Right hindlimb (tissue), 1 donor: ENCODE measurements at regions not wholly inside any gene's neighbourhood (a gene's known extent, or its start where the extent isn't known, plus 50 kb on each side); places are given as distances from the start of the nearest gene placed in this dataset.

ENCODE experiments used
- DNase-seq: peaks from one replicate; pipeline ENCODE4 v3.0.0-alpha.2; 2018

DNA sequence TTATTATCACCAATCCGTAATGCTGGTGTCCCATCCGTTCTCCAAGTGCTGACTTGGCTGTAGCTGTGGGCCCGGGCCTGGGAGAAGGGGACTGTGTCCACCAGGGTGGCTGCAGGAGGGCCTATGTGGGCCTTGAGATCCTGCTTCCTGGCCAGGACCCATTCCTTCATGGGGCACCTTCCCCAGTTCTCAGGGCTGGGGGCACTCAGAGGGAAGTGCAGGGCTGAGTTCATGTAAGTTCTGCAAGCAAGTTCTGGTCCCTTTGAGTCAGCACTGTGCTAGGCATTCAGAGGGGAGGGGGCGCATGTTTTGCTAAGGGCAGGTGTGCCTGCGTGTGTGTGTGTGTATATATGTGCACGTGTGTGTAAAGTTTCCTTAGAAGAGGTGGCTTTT, 94.0 kb downstream of the GLI2 start:
- DNase-seq, result no peak

DNA sequence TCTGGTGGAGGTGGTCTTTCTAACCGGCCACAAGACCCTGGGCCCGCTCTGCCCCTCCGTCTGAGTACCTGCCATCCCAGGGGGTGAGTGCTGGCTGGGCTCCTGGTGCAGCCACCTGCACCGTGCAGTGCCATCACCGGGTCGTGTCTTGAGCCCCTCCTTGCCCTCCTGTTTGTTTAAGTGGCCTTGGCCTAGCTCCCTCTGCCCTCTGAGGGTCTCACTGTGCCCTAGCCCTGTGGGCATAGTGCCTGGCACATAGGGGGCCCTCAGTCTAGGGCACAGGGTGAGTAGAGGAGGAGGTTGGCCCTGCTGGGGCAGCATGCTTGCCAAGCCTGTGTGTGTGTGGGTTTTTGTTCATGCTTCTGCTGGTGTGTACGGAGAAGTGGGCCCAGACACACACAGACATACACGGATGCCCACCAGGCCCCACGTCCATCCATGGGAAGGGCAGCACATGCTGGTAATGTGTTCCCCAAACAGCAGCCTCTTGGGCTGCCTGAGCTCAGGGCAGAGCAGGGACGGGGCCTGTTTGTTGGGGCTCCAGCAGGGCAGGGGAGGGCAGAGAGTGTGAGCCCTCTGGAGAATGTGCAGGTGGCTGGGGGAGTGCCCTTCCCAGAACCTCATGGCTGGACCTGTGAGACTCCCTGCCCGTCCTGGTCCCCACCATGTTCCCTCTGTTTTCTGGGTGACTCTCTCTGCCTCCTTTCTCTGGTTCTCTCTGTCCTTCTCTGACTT, 94.6 kb downstream of the GLI2 start:
- no peak for DNase-seq

DNA sequence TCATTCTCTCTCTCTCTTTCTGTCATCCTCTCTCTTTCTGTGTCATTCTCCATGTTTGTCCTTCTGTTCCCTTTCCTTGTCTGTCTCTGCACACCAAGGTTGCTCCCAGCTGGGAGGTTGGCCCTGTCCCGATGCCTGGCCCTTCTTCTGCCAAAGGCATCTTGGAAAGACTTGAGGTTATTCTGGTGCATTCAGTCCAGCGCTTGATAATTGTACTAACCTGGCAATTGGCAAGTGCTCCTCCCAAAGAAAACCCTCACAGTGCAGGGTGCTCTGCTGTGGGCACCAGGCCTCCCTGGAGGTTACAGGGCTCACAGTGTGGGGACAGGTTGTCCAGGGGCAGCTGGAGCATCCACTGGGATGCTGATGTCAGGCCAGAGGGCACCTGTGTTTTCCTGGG, 95.4 kb downstream of the GLI2 start:
- DNase-seq, result no peak

DNA sequence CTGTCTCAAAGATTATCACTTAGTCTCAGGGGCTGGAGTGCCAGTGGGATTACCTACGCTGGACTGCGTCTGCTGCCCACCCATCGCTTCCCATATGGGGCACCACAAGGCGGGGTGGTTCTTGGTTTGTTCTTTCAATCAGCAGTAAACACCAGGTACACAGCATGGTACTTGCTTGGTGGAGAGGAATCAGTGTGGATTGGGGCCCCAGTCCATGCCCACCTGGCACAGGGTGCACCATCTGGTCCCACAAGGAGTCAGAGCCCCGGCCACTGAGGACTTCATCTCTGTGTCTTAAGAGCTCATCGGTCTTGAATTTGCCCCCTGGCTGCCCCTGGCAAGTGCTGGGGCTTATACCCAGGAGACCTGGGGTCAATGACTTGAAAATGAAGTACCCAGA, 96.2 kb downstream of the GLI2 start:
- DNase-seq, result no peak

DNA sequence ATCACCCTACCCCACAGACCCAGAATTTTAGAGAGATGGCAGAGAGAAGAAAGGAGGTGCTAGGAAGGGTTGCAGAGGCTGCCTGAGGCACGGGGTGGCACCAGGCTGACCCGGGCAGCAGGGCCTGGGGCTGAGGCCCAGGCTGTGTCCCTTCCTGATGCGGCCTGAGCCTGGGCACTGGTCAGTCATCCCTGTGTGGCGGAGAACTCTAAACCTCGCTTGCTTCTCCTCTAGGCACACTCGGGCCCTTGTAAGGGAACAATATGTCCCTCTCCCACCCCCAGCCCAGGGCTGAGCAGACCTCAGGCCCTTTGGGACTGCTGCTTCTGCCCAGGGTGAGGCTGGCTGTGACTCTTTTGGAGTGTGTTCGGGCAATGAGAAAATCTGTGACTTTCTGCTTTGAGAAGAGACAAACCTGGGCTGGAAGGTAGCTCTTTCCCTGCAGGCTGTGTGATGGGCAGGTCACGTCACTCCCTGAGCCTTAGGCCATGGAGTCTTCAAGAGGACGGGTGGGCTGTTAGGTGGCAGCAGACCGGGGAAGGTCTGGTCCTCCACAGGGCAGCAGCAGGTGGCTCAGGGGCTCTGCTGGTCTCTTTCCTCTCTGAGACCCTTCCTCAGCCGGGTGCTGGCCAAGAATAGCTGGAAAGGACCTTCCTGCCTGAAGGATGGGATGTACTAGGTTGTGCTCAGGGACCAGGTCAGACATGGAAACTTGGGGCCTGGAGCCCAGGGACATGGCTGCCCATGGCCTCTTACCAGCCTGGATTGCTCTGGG, 96.8 kb downstream of the GLI2 start:
- no peak for DNase-seq

DNA sequence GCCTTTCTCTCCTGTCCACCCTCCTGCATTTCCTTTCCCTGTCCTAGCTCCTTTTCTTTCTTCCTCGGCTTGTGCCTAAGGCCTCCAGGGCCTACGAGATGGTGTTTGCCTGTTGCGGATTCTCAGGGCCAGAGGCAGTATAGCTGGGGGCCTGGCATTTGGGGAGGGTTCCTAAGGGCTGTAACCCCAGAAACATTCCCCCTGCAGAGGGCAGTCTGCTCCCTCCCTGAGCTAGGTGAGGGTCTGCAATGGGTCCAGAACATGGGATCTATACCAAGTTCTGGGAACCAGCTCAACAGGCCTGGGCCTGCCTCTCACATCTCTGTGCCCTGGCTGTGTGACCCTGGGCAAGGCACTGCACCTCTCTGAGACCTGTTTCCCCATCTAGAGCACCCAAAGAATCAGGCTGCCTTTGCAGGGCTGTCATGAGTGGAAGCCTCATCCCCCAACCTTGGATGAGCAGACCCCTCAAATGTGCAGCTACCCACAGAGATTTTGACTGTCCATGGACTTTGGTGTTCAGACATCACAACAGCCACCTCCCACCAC, 97.5 kb downstream of the GLI2 start:
- no peak for DNase-seq

DNA sequence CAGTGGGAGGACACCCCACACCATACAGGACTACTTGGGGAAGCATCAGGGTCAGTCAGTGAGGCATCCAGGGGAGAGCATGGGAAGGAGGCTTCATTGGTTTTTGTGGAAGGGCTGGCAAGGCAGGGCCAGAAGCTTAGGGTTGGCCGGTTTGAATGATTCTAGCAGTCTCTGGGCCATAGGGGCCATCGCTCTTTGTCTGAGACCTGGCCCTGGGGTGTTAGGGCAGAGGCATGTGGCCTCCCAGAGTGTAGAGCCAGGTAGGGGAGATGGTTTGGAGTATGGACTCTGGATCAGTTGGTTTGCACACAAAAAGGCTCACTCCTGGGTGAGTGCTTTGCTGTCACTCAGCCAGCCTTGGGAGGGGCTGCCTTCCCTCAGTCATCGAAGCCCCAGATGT, 98.5 kb downstream of the GLI2 start:
- no peak for DNase-seq

DNA sequence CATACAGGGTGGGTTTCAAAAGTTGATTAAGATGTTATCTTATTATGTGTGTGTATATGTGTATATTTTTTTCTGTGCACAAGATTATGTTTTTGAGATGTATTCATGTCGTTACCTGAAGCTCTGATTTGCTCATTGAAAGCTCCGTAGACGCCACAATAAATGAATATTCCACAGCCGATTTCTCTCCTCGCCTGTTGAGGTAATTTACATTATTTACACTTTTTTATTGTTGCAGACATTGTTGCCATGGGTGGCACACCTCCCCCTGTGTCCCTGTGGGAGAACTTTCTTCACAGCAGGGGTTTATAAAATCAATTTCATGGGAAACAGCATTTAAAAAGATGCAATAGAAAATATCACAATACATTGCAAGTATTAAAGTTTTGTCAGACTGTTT, 100.6 kb downstream of the GLI2 start:
- DNase-seq, result no peak

DNA sequence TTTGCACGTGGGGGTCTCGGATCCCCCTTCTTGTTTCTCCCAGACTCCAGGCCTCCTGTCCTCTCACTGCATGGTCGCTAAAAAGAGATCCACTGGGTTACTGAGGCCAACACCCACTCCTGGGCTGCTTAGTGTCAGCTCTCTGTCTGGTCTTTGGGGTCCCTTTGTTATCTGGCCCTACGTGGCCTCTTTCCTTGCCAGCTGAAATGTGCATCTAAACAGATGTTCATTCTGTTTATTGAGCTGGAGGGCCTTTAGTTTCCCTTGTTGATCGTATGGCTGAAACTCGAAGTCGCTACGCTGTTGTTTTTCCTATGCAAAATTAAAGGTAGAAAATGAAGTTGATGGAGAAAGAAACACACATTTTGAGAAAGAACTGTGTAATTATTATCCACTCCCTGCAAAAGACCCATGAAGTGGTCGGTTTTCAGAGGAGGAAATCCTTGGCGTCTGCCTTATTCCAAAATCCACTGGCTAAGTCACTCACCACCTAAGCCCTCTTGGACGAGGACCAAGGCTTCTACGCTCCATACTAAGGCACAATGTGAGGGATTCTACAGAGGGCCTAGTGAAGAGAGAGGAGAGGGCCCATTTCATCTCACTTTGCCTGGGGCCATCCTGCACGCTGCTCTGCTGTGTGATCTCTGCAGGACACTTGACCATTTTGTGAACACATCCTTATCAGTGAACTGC, 105.3 kb downstream of the GLI2 start:
- no peak for DNase-seq

DNA sequence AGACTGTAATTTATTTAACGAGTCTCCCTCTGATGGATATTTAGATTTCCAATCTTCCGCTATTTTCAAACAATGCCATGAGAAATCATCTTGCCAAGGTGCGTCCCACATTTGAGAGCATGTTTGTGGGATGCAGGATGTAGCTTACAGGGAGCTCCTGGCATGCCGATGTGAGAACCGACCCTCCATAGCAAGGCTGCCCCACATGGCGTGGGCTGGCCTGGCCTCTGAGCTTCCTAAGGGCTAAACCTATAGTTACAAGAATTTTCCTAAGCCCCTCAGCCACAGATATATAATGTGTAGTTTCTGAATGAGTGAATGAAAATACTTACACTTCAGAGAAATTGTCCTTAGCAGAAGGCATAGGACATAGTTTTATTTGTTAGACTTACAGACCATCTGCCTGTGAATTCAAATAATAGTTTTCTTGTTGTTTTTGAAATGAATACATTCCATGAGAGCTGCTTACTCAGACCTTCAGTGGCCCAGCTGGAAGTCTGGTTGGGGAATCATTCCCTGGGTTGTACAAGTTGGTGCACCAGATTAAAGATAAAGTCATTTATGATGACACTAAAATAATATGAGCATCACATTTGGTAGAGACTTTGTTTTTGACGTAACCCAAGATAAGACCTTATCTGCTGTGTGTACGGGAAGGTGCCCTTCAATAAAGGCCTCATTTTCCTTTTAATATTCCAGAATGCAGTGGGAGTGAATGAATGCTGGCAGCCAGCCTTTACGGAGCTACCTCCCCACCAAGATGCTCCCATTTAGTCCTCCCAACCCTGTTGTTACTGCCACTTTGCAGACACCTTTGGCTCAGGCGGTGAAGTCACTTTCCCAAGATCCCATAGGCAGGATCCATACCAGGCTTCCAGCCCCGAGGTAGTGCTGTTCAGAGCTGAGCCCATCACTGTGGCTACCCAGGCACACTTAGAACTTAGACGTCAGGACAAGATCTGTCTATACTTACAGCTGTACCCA, 107.1 kb downstream of the GLI2 start:
- no peak for DNase-seq

DNA sequence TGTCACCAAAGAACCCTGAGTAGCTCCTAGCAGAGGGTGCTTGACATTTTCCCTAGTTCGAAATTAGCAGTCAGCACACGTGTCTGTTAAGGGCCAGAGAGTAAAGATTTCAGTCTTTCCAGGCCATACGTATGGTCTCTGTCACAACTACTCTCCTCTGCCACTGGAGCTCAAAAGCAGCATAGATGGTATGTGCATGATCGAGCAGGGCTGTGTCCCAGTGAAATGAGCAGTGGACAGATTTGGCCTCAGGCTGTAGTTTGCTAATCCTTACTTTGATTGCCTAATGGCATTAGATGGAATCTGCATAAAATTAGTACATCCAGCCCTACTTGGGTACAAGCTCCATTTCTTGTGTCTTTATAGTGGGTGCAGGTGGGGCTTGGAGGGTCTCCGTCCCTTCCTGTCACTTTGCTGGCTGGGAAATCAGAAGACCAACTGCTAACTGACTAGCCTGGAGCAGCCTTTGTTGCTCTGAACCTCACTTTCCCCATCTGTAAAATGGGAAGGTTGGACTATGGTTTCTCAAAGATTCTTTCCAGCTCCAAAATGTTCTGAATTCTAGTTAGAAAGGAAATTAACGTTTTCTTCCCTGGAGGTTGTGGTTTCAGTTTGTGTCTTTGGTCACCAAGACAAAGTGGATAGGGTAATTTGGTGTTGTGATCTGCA, 108.5 kb downstream of the GLI2 start:
- no peak for DNase-seq

DNA sequence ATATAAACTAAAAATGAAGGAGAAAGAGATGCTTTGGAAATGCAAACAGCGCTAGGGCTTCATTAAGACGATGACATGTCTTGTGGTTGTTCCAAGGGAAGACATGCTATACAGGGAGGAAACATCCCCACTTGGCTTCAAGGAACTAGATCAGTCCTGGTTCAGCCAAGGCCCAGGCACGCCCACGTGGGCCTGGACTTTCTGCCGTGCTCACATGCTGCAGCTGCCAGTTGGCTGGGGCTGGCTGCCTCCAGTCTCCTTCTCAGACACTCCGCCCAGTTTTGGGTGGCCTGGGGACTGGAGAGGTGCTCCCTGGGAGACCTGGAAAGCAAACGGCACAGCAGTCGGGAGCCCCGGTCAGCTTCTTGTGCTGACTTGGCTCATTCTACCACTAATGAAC, 109.6 kb downstream of the GLI2 start:
- DNase-seq, result peak; percentile 89

DNA sequence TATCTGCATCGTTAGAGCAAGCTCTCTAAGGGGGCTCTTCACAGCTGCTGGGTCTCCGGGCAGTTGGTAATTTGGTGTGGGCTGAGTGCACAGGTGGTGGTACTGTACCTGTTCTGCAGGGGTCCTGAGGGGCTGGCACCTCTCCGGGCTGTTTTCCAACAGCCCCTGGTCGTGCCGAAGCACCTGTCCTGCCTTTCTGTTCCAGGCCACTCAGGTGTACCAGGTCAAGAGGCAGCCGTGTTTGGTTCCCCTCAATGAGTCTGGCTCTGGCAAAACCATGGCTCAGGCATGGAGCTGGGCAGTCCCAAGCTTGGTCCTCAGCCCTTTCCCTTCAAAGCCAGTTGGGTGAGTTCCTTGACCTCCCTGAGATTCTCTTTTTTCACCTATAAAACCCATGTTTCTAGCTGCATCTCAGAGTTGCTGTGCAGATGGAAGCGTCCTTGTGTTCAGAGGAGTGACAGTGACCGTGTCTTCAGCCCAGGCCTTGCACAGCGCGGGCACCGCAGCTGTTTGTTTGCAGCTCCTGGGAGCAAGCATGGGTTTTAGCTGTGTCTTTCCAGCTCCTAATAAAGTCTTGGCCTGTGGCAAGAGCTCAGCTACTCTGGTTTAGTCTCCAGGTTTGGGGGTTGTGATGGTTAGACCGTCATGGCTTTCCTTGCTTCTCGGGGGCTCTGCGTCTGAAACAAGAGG, 110.9 kb downstream of the GLI2 start:
- DNase-seq, result no peak

DNA sequence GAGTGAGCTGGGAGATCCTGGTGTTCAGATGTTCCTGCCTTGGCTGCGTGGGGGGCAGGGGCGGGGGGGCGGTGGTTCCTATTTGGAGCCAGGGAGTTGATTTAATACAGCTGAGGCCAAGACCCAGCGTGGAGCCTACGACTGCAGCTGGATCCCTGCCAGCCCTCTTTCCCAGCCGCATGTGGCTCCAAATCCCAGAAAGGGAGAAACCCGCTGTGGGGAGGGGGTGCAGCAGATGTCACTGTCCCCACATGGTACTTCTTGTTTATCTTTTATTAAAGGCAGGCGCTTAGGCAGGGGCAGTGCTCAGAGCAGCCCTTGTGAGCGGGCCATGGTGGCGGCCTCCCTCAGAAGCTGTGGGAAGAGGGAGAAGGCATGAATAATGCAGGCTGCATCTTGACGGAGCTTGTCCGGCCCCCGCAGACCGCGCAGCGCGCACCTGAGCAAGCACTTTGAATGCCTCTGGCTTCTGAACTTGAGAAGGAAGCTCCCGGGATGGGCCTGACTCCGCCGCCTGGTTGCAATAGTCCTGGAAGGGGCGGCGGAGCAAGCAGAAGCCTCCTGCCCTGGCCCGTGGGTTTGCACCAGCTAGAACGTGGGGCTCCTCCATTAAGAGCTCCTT, 112.1 kb downstream of the GLI2 start:
- DNase-seq, result peak; percentile 72

DNA sequence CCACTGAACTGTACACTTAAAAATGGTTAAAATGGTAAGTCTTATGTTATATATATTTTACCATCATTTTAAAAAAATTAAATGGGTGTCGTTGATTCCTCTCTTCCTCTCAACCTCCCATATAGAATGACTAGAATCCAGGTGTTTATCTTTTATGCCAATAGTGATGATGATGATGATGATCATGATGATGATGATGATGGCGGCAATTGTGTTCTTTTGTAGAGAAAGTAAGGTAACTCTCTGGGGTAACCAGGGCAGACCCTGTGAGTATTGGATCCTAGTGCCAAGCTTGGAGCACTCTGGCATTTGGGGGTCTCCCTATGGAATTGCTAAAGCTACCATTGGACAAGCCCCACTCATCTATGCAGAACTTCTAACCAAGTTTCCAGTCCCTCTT, 113.6 kb downstream of the GLI2 start:
- no peak for DNase-seq

DNA sequence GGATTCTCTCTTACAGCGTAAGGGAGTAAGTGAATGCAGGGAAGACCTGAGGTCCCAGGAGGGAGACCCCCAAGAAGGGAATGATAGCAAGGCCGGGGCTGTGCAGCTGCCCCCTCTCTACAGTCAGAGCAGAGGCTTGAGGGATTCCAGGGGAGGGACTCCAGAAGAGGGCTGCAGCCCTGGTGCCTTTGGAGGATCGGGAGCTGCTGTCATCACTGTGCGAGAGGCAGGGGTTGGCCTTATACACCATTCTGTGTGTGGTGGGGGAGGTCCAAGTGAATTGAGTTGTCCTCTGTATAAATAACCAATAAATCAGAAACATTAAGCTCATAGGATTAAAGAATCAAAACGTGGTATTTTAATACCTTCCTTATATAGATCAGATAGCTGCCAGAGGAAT, 114.9 kb downstream of the GLI2 start:
- DNase-seq, result no peak

DNA sequence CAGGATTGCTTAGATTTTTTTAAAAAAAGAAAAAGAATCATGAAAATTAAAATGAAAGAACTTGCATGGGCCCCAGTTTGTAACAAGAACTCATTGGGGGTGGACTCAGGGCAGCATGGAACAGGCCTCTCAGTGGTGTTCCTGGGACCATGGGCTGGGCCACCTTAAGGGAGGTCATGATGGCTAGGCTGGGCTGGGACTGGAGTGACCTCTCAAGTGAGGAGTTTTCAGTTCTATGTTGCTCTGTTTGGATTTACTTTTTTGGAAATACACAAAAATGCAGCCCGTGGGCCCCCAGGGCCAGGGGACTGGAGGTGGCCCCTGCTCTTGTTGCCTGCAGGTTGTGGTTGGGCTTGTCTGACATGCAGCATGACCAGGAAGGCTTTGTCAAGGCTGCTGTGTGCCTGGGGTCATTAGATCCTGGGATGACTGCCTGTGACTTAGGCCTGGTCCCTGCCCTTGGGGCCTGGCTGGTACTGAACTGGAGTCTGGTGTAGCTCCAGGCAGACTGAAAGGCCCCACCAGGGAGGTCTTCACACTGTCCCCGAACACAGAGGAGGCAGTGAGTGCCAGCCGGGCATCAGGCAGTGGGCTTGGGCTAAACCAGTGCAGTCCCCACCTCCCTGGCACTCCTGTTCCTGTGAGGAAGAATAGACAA, 115.6 kb downstream of the GLI2 start:
- DNase-seq, result no peak

DNA sequence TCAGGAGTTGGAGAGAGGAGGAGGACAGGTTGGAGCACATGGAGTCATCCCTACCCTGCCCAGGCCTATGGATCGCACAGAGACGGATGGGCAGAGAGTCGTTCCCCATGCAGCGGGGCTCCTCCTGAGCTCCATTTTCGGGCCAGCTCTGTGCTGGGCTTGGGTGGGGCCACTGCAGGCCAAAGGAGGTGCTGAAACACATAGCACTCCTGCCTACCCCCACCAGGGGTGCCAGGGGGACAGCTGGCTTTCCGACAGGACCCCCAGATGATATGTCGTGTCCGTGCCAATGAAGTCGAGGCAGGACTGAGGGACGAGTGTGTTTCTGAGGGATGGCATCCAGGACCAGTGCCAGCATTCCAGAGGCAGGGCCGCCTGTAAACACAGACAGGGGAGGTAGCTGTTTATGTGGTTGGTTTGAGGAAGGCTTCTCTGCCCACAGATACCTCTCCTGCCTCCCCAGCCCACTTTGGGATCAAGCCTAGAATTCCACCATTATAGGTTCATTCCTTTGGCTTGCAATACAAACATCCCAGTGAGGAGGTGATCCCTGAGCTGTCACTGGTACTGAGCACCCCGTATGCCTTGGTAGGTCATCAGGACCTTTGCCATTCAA, 116.6 kb downstream of the GLI2 start:
- no peak for DNase-seq

DNA sequence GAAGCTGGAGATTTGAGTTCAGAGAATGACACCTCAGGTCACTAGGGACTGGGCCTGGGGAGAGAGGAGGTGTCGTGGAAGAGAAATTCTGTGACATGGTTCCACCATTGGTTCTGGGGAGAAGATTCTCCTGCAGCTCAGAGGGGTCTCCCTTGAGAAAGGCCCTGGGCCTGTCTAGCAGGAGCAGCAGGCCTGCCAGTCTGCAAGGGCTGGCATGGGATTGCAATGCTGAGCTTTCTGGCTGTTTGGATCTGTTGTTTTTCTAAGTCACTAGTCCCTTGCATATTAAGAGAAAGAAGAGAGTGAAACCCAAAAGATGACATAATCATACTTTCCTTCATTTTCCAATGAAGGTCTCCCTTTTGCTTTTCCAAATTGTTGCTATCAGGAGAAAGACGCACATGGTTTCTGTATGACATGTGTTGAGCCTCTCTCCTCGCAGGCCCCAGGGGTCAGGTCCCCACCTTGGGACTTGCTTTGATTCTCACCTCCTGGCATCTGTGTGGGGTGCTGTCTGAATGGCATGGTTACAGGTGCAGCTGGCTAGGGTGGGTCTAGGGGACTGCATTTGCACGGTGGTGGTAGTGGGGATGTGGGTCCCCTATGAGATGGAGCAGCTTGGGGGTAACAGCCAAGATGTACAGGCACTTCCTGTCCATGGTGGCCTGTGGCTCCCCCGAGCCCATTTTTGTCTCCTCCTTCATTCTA, 117.8 kb downstream of the GLI2 start:
- no peak for DNase-seq
